HepG2 (cell line): ENCODE measurements at regions not wholly inside any gene's neighbourhood (a gene's known extent, or its start where the extent isn't known, plus 50 kb on each side); places are given as distances from the start of the nearest gene placed in this dataset.

Source experiments
- ADNP ChIP-seq: sonication (generic); formaldehyde crosslinking; IDR thresholded peaks from 2 replicates; pipeline ENCODE4 v1.4.0; 2020; ENCODE audit warnings: missing genetic modification reagents
- HIC2 ChIP-seq: sonication (generic); formaldehyde crosslinking; IDR thresholded peaks from 2 replicates; pipeline ENCODE4 v1.9.0; 2022; ENCODE audit warnings: low read depth, missing genetic modification reagents
- KDM2A ChIP-seq: sonication (generic); formaldehyde crosslinking; IDR thresholded peaks from 2 replicates; pipeline ENCODE4 v1.4.0; 2020; ENCODE audit warnings: low read depth, missing genetic modification reagents, borderline replicate concordance
- SKIL ChIP-seq: sonication (generic); formaldehyde crosslinking; IDR thresholded peaks from 2 replicates; pipeline ENCODE4 v1.8.0; 2022; ENCODE audit warnings: missing genetic modification reagents, mild to moderate bottlenecking, moderate library complexity, borderline replicate concordance
- SUZ12 ChIP-seq: fragments of 150-350 bp; IDR thresholded peaks from 2 replicates; pipeline ENCODE4 v1.6.1; 2014; ENCODE audit warnings: low read depth, low read length

GRCh38 chr13:90502153-90502552 lies 845.3 kb upstream of the MIR17HG start:
- TF ChIP-seq SKIL (no peak), KDM2A (CRISPR knock-in tag) (no peak), SUZ12 (no peak), HIC2 (no peak), ADNP (CRISPR knock-in tag) (no peak)
